ENCODE measurements at regions not wholly inside any gene's neighbourhood (a gene's known extent, or its start where the extent isn't known, plus 50 kb on each side); places are given as distances from the start of the nearest gene placed in this dataset.

- TF ChIP-seq EZH2 (IDR thresholded peaks at IDR 0.05) (no peak), POLR2AphosphoS5 (IDR thresholded peaks at IDR 0.05; ENCODE audit: borderline replicate concordance, low read depth, low read length) (no peak)
These were observed 1646.2 kb upstream of the FLRT2 start for GRCh38 chr14:83883732-83884131.
